Activated naive CD4-positive, alpha-beta T cell treated with anti-CD3 and anti-CD28 coated beads, Interleukin-2, amount 10 ng/mL, durations not matched to agents 7 days and 5 days (primary cell): ENCODE measurements at regions not wholly inside any gene's neighbourhood (a gene's known extent, or its start where the extent isn't known, plus 50 kb on each side); places are given as distances from the start of the nearest gene placed in this dataset.

Experiments
- CTCF ChIA-PET: fragments of 350-600 bp; sonication (Branson Sonifier 250); formaldehyde crosslinking; loops from one replicate; lab custom pipeline; 2021; ENCODE audit warnings: antibody characterized with exemption; lab: Charles Lee
- DNase-seq: peaks from one replicate; pipeline ENCODE4 v3.0.0-alpha.2; 2020
- H3K27ac Mint-ChIP-seq: one replicate; pipeline ENCODE4 v1.8.0; 2021; ENCODE audit warnings: mild to moderate bottlenecking, moderate library complexity, mixed read lengths
- H3K27me3 Mint-ChIP-seq: one replicate; pipeline ENCODE4 v1.8.0; 2021; ENCODE audit warnings: mild to moderate bottlenecking, mixed read lengths
- H3K36me3 Mint-ChIP-seq: one replicate; pipeline ENCODE4 v1.8.0; 2021; ENCODE audit warnings: mixed read lengths
- H3K4me1 Mint-ChIP-seq: one replicate; pipeline ENCODE4 v1.8.0; 2021; ENCODE audit warnings: mixed read lengths
- H3K4me3 Mint-ChIP-seq: one replicate; pipeline ENCODE4 v1.8.0; 2021; ENCODE audit warnings: mild to moderate bottlenecking, moderate library complexity, mixed read lengths
- H3K9me3 Mint-ChIP-seq: one replicate; pipeline ENCODE4 v1.8.0; 2021; ENCODE audit warnings: mixed read lengths

- CTCF ChIA-PET: no interaction called here
- Mint-ChIP-seq H3K36me3 (peaks cover 1% of the 10 kb centered on the region), H3K4me3 (no peak overlapping the region), H3K27ac (no peak overlapping the region), H3K9me3 (no peaks in the 10 kb centered on the region), H3K27me3 (peaks cover under 1% of the 10 kb centered on the region), H3K4me1 (peaks cover 47% of the 10 kb centered on the region)
- no peak for DNase-seq
These were observed 52.8 kb upstream of the NFE2L3 start for GRCh38 chr7:26099236-26099635.

GRCh38 chr7:26100406-26101339 is 51.3 kb upstream of the NFE2L3 start:
- H3K4me1 Mint-ChIP-seq: peaks cover 47% of the 10 kb centered on the region
- no peaks in the 10 kb centered on the region for H3K27me3 Mint-ChIP-seq
- no peak for DNase-seq
- H3K9me3 Mint-ChIP-seq: no peaks in the 10 kb centered on the region
- H3K36me3 Mint-ChIP-seq: peaks cover 4% of the 10 kb centered on the region
- peak overlapping the region; percentile 58 for H3K4me3 Mint-ChIP-seq
- CTCF ChIA-PET: interaction anchor here (1.0 kb wide), 1 partner anchor 10 kb away, joined by 5 read pairs; no protein-coding TSS in a partner anchor
- peak overlapping the region; percentile 78 for H3K27ac Mint-ChIP-seq

DNA sequence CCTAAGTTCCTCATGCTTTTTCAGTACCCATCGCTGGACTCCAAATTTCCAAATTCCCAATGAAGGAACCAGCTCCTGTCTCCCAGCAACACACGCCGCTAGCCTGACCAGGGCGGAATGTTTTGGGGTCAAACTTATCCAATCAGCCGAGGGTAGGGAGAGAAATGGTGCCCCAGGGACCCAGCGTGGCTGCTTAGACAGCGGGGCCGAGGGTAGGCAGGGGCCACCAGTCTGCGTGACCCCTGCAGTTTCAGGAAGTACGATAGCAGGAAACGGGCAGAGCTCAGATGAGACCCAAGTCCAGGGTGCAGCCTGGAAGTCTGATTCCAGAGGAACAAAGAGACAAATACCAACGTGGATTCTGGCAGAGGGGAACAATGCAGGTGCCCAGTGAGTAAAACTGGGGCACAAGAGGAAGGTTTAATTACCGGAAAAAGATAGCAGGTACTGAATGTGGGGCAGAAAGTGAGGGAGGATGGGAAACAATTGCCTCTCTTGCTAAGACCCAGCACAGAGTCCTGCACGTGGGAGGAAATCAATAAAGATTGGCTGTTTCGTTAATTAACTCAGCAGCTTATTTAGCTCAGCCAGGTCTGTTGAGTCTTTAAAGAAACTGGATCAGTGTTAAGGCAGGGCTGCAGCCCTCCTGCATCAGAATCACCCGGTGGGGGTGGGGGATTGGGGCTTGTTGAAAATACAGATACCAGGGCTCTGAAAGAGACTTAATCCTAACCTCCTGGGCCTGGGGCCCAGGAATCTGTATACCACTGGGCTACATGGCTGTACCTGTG is 50.4 kb upstream of the NFE2L3 start:
- Mint-ChIP-seq H3K27me3 (no peaks in the 10 kb centered on the region), H3K27ac (peak overlapping the region; percentile 78), H3K4me1 (peaks cover 45% of the 10 kb centered on the region), H3K4me3 (peak overlapping the region; percentile 58), H3K36me3 (peaks cover 4% of the 10 kb centered on the region), H3K9me3 (no peaks in the 10 kb centered on the region)
- CTCF ChIA-PET: interaction anchor here (1.0 kb wide), 1 partner anchor 11 kb away, joined by 5 read pairs; no protein-coding TSS in a partner anchor
- DNase-seq: no peak

- peak overlapping the region; percentile 78 for H3K27ac Mint-ChIP-seq
- H3K4me1 Mint-ChIP-seq: peaks cover 40% of the 10 kb centered on the region
- CTCF ChIA-PET: no interaction called here
- H3K9me3 Mint-ChIP-seq: no peaks in the 10 kb centered on the region
- DNase-seq: no peak
- H3K27me3 Mint-ChIP-seq: peaks cover under 1% of the 10 kb centered on the region
- peaks cover 4% of the 10 kb centered on the region for H3K36me3 Mint-ChIP-seq
- H3K4me3 Mint-ChIP-seq: no peak overlapping the region
These were observed 49.8 kb upstream of the NFE2L3 start for GRCh38 chr7:26102176-26102575.
